ENCODE measurements at regions not wholly inside any gene's neighbourhood (a gene's known extent, or its start where the extent isn't known, plus 50 kb on each side); places are given as distances from the start of the nearest gene placed in this dataset.

- no peaks in the 10 kb centered on the region for H3K36me3 ChIP-seq (ENCODE audit: control insufficient read depth in 2 of 2, extremely low read depth in 1 of 2, insufficient read depth in 2 of 2, low read length in 2 of 2)
- intact Hi-C loops (cut with micrococcal nuclease): no loop called here
These were observed 775.6 kb upstream of the ACO1 start for GRCh38 chr9:31608881-31609280.

GRCh38 chr9:31612336-31613030 lies 772.0 kb upstream of the ACO1 start:
- intact Hi-C loops (cut with micrococcal nuclease): loop anchor here (1.0 to 10.0 kb wide), 4 partner anchors 14 to 308 kb away; no protein-coding TSS in a partner anchor
- peak overlapping the region; percentile 36 for H3K9ac ChIP-seq (replicated peaks; ENCODE audit: extremely low read depth, insufficient read depth, low read length)
- peaks cover 35% of the 10 kb centered on the region for H3K4me1 ChIP-seq (ENCODE audit: control insufficient read depth, extremely low read depth, insufficient read depth, low read length)
- DNase-seq (ENCODE audit: low read depth, low spot score): peak; percentile 86
- no peaks in the 10 kb centered on the region for H3K36me3 ChIP-seq (ENCODE audit: control insufficient read depth in 2 of 2, extremely low read depth in 1 of 2, insufficient read depth in 2 of 2, low read length in 2 of 2)
- no peak overlapping the region for H2AFZ ChIP-seq (ENCODE audit: low read depth, low read length)
- H3K9me3 ChIP-seq (replicated peaks; ENCODE audit: control insufficient read depth, insufficient read depth, low read length): no peaks in the 10 kb centered on the region
- H3K4me2 ChIP-seq (ENCODE audit: insufficient read depth, low read length): peak overlapping the region; percentile 48
- dilution Hi-C loops (cut with MboI; ENCODE audit: extremely low pct_ligation_motif_present, low sequenced_read_pairs): no loop called here
- POLR2A ChIA-PET: no interaction called here
- H3K27ac ChIP-seq (ENCODE audit: insufficient read depth, low read depth, low read length): peak overlapping the region; percentile 84
- no peaks in the 10 kb centered on the region for H3K27me3 ChIP-seq (ENCODE audit: control insufficient read depth in 2 of 2, insufficient read depth in 2 of 2, low read length in 2 of 2)
- no peak for FAIRE-seq
- H3K4me3 ChIP-seq (replicated peaks in 1 of 3; ENCODE audit: insufficient read depth in 1 of 3, low read depth in 1 of 3, low read length in 3 of 3): peak overlapping the region in 1 of 3 experiments; percentile 2
- no peaks in the 10 kb centered on the region for H3K79me2 ChIP-seq (ENCODE audit: control insufficient read depth, insufficient read depth, low read length)
- CTCF ChIA-PET: no interaction called here
- H3K9me1 ChIP-seq (replicated peaks; ENCODE audit: control insufficient read depth, extremely low read depth, insufficient read depth, low read length): no peaks in the 10 kb centered on the region
- H4K20me1 ChIP-seq (replicated peaks; ENCODE audit: control insufficient read depth, extremely low read depth, insufficient read depth, low read length): no peaks in the 10 kb centered on the region
- BruUV-seq (replicated peaks): TSS peak; percentile 92
- TF ChIP-seq MYC (IDR thresholded peaks at IDR 0.05; ENCODE audit: low read depth, low read length) (no peak), EZH2 (IDR thresholded peaks at IDR 0.05; ENCODE audit: borderline replicate concordance, low read depth, low read length, severe bottlenecking) (no peak), GATA2 (IDR thresholded peaks at IDR 0.05; ENCODE audit: insufficient read depth, insufficient read length, low read depth, low read length) (peak; percentile 68), FOS (IDR thresholded peaks at IDR 0.05; ENCODE audit: borderline replicate concordance, insufficient read depth, low read length) (peak; percentile 92), CTCF (IDR thresholded peaks at IDR 0.05; ENCODE audit: extremely low read depth in 1 of 2, insufficient read depth in 1 of 2, low read depth in 1 of 2, low read length in 2 of 2) (no peak), JUN (IDR thresholded peaks at IDR 0.05; ENCODE audit: borderline replicate concordance, insufficient read depth, insufficient read length, low read depth) (peak; percentile 91), POLR2AphosphoS5 (IDR thresholded peaks at IDR 0.05; ENCODE audit: insufficient read depth, low read depth, low read length) (no peak)

More at GRCh38 chr9:31608881-31609280, 775.6 kb upstream of the ACO1 start:
- Histone ChIP-seq H3K4me3 (replicated peaks in 1 of 3; ENCODE audit: insufficient read depth in 1 of 3, low read depth in 1 of 3, low read length in 3 of 3) (no peak overlapping the region), H3K9me3 (replicated peaks; ENCODE audit: control insufficient read depth, insufficient read depth, low read length) (no peaks in the 10 kb centered on the region), H3K4me1 (ENCODE audit: control insufficient read depth, extremely low read depth, insufficient read depth, low read length) (peaks cover 35% of the 10 kb centered on the region), H3K4me2 (ENCODE audit: insufficient read depth, low read length) (peak overlapping the region; percentile 12), H4K20me1 (replicated peaks; ENCODE audit: control insufficient read depth, extremely low read depth, insufficient read depth, low read length) (no peaks in the 10 kb centered on the region), H3K27me3 (ENCODE audit: control insufficient read depth in 2 of 2, insufficient read depth in 2 of 2, low read length in 2 of 2) (no peaks in the 10 kb centered on the region), H3K79me2 (ENCODE audit: control insufficient read depth, insufficient read depth, low read length) (no peaks in the 10 kb centered on the region), H3K9ac (replicated peaks; ENCODE audit: extremely low read depth, insufficient read depth, low read length) (no peak overlapping the region), H3K27ac (ENCODE audit: insufficient read depth, low read depth, low read length) (peak overlapping the region; percentile 45), H2AFZ (ENCODE audit: low read depth, low read length) (peak overlapping the region; percentile 84), H3K9me1 (replicated peaks; ENCODE audit: control insufficient read depth, extremely low read depth, insufficient read depth, low read length) (no peaks in the 10 kb centered on the region)
- FAIRE-seq (no peak), DNase-seq (ENCODE audit: low read depth, low spot score) (peak; percentile 38)
- TF ChIP-seq POLR2AphosphoS5 (IDR thresholded peaks at IDR 0.05; ENCODE audit: insufficient read depth, low read depth, low read length) (no peak), MAX (IDR thresholded peaks at IDR 0.05; ENCODE audit: insufficient read depth, insufficient read length) (no peak), EZH2 (IDR thresholded peaks at IDR 0.05; ENCODE audit: borderline replicate concordance, low read depth, low read length, severe bottlenecking) (no peak), JUN (IDR thresholded peaks at IDR 0.05; ENCODE audit: borderline replicate concordance, insufficient read depth, insufficient read length, low read depth) (no peak), MYC (IDR thresholded peaks at IDR 0.05; ENCODE audit: low read depth, low read length) (no peak)
- BruUV-seq (replicated peaks): no TSS peak
- dilution Hi-C loops (cut with MboI; ENCODE audit: extremely low pct_ligation_motif_present, low sequenced_read_pairs): no loop called here
- CTCF ChIA-PET: interaction anchor here (0.7 to 1.4 kb wide), 8 partner anchors 9 to 323 kb away, joined by 3 to 8 read pairs (median 3); no protein-coding TSS in a partner anchor
- POLR2A ChIA-PET: no interaction called here
